GM23338 (cell line): ENCODE measurements at regions not wholly inside any gene's neighbourhood (a gene's known extent, or its start where the extent isn't known, plus 50 kb on each side); places are given as distances from the start of the nearest gene placed in this dataset.

Experiments used
- ATAC-seq: fragments of 200-7000 bp; cut with Tn5 transposase; 3 replicates; pipeline ENCODE4 v1.9.1; 2020
- DNase-seq: peaks from one replicate; pipeline ENCODE4 v3.0.0-alpha.2; 2015; ENCODE audit warnings: low spot score
- H2AFZ ChIP-seq: fragments of 200-600 bp; sonication (generic); 2 replicates; pipeline ENCODE4 v1.8.0; 2016; ENCODE audit warnings: antibody characterized with exemption, mild to moderate bottlenecking, moderate library complexity
- H3F3A ChIP-seq: fragments of 200-600 bp; sonication (generic); replicated peaks from 2 replicates; pipeline ENCODE4 v1.8.0; 2017; ENCODE audit warnings: antibody characterized with exemption, mixed run types, low read depth
- H3K27ac ChIP-seq: fragments of 200-600 bp; sonication (generic); 2 replicates; pipeline ENCODE4 v1.6.1; 2016; ENCODE audit warnings: low read depth
- H3K27me3 ChIP-seq: fragments of 200-600 bp; sonication (generic); 2 replicates; pipeline ENCODE4 v1.8.0; 2016; ENCODE audit warnings: mild to moderate bottlenecking, mixed run types, moderate library complexity; ENCODE audit not compliant: insufficient read depth
- H3K36me3 ChIP-seq: fragments of 200-600 bp; sonication (generic); 2 replicates; pipeline ENCODE4 v1.8.0; 2016; ENCODE audit warnings: mild to moderate bottlenecking; ENCODE audit not compliant: insufficient read depth
- H3K4me1 ChIP-seq: fragments of 200-600 bp; sonication (generic); 2 replicates; pipeline ENCODE4 v1.8.0; 2016; ENCODE audit warnings: mild to moderate bottlenecking, moderate library complexity; ENCODE audit not compliant: insufficient read depth
- H3K4me2 ChIP-seq: fragments of 200-600 bp; sonication (generic); 2 replicates; pipeline ENCODE4 v1.7.1; 2017; ENCODE audit warnings: mixed run types
- H3K4me3 ChIP-seq: fragments of 200-600 bp; sonication (generic); 2 replicates; pipeline ENCODE4 v1.6.1; 2016; ENCODE audit warnings: mixed run types
- H3K79me2 ChIP-seq: fragments of 200-600 bp; sonication (generic); replicated peaks from 2 replicates; pipeline ENCODE4 v1.8.0; 2017; ENCODE audit warnings: mild to moderate bottlenecking; ENCODE audit not compliant: insufficient read depth
- H3K9me2 ChIP-seq: fragments of 200-600 bp; sonication (generic); 2 replicates; pipeline ENCODE4 v1.8.0; 2017; ENCODE audit not compliant: insufficient read depth
- H4K20me1 ChIP-seq: fragments of 200-600 bp; sonication (generic); replicated peaks from 2 replicates; pipeline ENCODE4 v1.8.0; 2017; ENCODE audit warnings: mild to moderate bottlenecking; ENCODE audit not compliant: insufficient read depth
- H3K27ac Mint-ChIP-seq: 2 replicates; pipeline ENCODE4 v1.8.0; 2020; ENCODE audit warnings: inconsistent platforms, mild to moderate bottlenecking, moderate library complexity, mixed read lengths
- H3K27me3 Mint-ChIP-seq: 3 replicates; pipeline ENCODE4 v1.8.0; 2022; ENCODE audit warnings: low read depth, mild to moderate bottlenecking, moderate library complexity, mixed read lengths, inconsistent platforms; ENCODE audit not compliant: insufficient read depth, poor library complexity
- H3K36me3 Mint-ChIP-seq: 3 replicates; pipeline ENCODE4 v1.8.0; 2021; ENCODE audit warnings: low read depth, mild to moderate bottlenecking, inconsistent platforms, moderate library complexity, mixed read lengths
- H3K4me1 Mint-ChIP-seq: 3 replicates; pipeline ENCODE4 v1.8.0; 2020; ENCODE audit warnings: mild to moderate bottlenecking, inconsistent platforms, mixed read lengths
- H3K4me3 Mint-ChIP-seq: 3 replicates; pipeline ENCODE4 v1.8.0; 2021; ENCODE audit warnings: moderate library complexity, mild to moderate bottlenecking, inconsistent platforms, mixed read lengths
- H3K9me3 Mint-ChIP-seq: 3 replicates; pipeline ENCODE4 v1.8.0; 2020; ENCODE audit warnings: moderate library complexity, mild to moderate bottlenecking, inconsistent platforms, mixed read lengths
- CREB1 ChIP-seq: fragments of 250-450 bp; sonication (Bioruptor Pico); IDR thresholded peaks from 2 replicates; pipeline ENCODE4 v1.5.0; 2020; ENCODE audit warnings: low read depth, mild to moderate bottlenecking, moderate library complexity
- CTCF ChIP-seq, 2 experiments: fragments of 200-600 bp in 1 of 2; sonication (generic) in 1 of 2; conservative IDR thresholded peaks; 2 replicates each; pipeline versions ENCODE4 v1.5.1 to v1.6.1; 2016 to 2017; ENCODE audit warnings: antibody characterized with exemption in 2 of 2, low read depth in 2 of 2, mild to moderate bottlenecking in 2 of 2, moderate library complexity in 1 of 2
- EZH2 ChIP-seq: fragments of 200-600 bp; sonication (generic); IDR thresholded peaks from one replicate; pipeline ENCODE4 v1.8.0; 2017; ENCODE audit warnings: antibody characterized with exemption, mild to moderate bottlenecking, low read depth; ENCODE audit not compliant: unreplicated experiment
- EZH2phosphoT487 ChIP-seq: fragments of 200-600 bp; sonication (generic); IDR thresholded peaks from one replicate; pipeline ENCODE4 v1.8.1; 2018; ENCODE audit warnings: antibody characterized with exemption; ENCODE audit not compliant: unreplicated experiment
- JUNB ChIP-seq: IDR thresholded peaks from one replicate; pipeline ENCODE4 v1.6.1; 2016; ENCODE audit warnings: antibody characterized with exemption; ENCODE audit not compliant: unreplicated experiment
- NANOG ChIP-seq: IDR thresholded peaks from 2 replicates; pipeline ENCODE4 v1.6.1; 2016; ENCODE audit warnings: antibody characterized with exemption, borderline replicate concordance
- POLR2AphosphoS5 ChIP-seq: IDR thresholded peaks from 2 replicates; pipeline ENCODE4 v1.6.1; 2016; ENCODE audit warnings: antibody characterized with exemption, low read depth
- ZNF462 ChIP-seq: fragments of 250-450 bp; sonication (Bioruptor Pico); IDR thresholded peaks from 2 replicates; pipeline ENCODE4 v1.5.0; 2020; ENCODE audit warnings: mild to moderate bottlenecking, moderate library complexity
- TF ChIP-seq, protein P1 (sequence below): IDR thresholded peaks from 2 replicates; pipeline ENCODE4 v1.6.1; 2016; ENCODE audit warnings: antibody characterized with exemption

DNA sequence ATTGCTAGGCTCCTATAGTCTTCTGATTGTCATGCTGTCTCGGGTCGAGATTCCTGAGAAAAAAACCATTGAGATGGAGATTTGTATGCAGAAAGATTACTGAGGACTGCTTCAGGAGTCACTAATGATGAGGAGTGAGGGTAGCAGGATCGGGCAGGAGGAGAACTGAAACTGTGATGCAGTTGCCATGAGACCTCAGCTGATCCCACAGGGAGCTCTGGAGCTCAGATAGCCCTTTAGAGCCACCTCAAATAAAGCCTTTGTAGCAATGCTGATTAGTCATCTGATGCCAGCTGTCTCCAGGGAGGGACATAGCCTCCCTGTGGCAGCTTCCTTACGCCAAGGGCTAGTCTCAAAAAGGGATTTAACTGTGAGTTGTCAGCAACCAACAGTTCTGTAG lies 256.9 kb downstream of the DMAC1 start:
- H4K20me1 ChIP-seq, result no peaks in the 10 kb centered on the region
- H3K9me2 ChIP-seq, result peaks cover 12% of the 10 kb centered on the region; the same call in 1 of the 2 replicates
- no peak overlapping the region for H3K4me3 ChIP-seq
- no peaks in the 10 kb centered on the region for H3K36me3 Mint-ChIP-seq
- no peaks in the 10 kb centered on the region for H3K27me3 ChIP-seq
- no peaks in the 10 kb centered on the region for H3F3A ChIP-seq
- H3K27me3 Mint-ChIP-seq, result no peaks in the 10 kb centered on the region
- peak; percentile 44 for DNase-seq
- H3K4me1 ChIP-seq, result peaks cover 18% of the 10 kb centered on the region
- peak; percentile 93 for ATAC-seq
- H3K27ac Mint-ChIP-seq, result no peak overlapping the region
- no peaks in the 10 kb centered on the region for H3K36me3 ChIP-seq
- no peak overlapping the region for H3K4me3 Mint-ChIP-seq
- no peaks in the 10 kb centered on the region for H3K9me3 Mint-ChIP-seq
- H3K4me2 ChIP-seq, result peak overlapping the region; percentile 40; the same call in 1 of the 2 replicates
- peak overlapping the region; percentile 74; the same call in 1 of the 2 replicates for H2AFZ ChIP-seq
- TF ChIP-seq POLR2AphosphoS5 (no peak), ZNF462 (CRISPR knock-in tag) (peak; percentile 74), NANOG (no peak), EZH2phosphoT487 (no peak)
- H3K4me1 Mint-ChIP-seq, result peaks cover 21% of the 10 kb centered on the region
- no peaks in the 10 kb centered on the region for H3K79me2 ChIP-seq
- H3K27ac ChIP-seq, result no peak overlapping the region

GRCh38 chr9:7542126-7542525 lies 257.5 kb downstream of the DMAC1 start:
- H3K9me2 ChIP-seq, result peaks cover 12% of the 10 kb centered on the region; the same call in 1 of the 2 replicates
- Mint-ChIP-seq H3K4me3 (no peak overlapping the region), H3K27me3 (no peaks in the 10 kb centered on the region), H3K9me3 (no peaks in the 10 kb centered on the region), H3K36me3 (no peaks in the 10 kb centered on the region), H3K4me1 (peaks cover 21% of the 10 kb centered on the region), H3K27ac (no peak overlapping the region)
- H3K4me1 ChIP-seq, result peaks cover 18% of the 10 kb centered on the region
- no peaks in the 10 kb centered on the region for H3K79me2 ChIP-seq
- no peaks in the 10 kb centered on the region for H3F3A ChIP-seq
- no peaks in the 10 kb centered on the region for H3K27me3 ChIP-seq
- DNase-seq, result no peak
- H2AFZ ChIP-seq, result peak overlapping the region; percentile 74; the same call in 1 of the 2 replicates
- no peak overlapping the region for H3K27ac ChIP-seq
- H3K36me3 ChIP-seq, result no peaks in the 10 kb centered on the region
- H4K20me1 ChIP-seq, result no peaks in the 10 kb centered on the region
- H3K4me3 ChIP-seq, result no peak overlapping the region
- ATAC-seq, result peak; percentile 49
- no peak overlapping the region for H3K4me2 ChIP-seq
- TF ChIP-seq NANOG (no peak), CTCF (conservative IDR thresholded peaks at IDR 0.05; ENCODE audit: low read depth in 2 of 2) (no peak), CREB1 (CRISPR knock-in tag) (no peak), POLR2AphosphoS5 (no peak), EZH2 (no peak), JUNB (no peak), EZH2phosphoT487 (no peak)
- TF ChIP-seq, protein P1, sequence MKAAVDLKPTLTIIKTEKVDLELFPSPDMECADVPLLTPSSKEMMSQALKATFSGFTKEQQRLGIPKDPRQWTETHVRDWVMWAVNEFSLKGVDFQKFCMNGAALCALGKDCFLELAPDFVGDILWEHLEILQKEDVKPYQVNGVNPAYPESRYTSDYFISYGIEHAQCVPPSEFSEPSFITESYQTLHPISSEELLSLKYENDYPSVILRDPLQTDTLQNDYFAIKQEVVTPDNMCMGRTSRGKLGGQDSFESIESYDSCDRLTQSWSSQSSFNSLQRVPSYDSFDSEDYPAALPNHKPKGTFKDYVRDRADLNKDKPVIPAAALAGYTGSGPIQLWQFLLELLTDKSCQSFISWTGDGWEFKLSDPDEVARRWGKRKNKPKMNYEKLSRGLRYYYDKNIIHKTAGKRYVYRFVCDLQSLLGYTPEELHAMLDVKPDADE, result no peak
